ENCODE measurements at regions not wholly inside any gene's neighbourhood (a gene's known extent, or its start where the extent isn't known, plus 50 kb on each side); places are given as distances from the start of the nearest gene placed in this dataset.
"Not testable (repeated sequence)": the region's sequence is repeated elsewhere in the genome, so short reads cannot be mapped to it uniquely, and the experiment has no call there.

- DNase-seq, result not testable (repeated sequence)
These were observed 390.6 kb downstream of the PRIM2 start for GRCh38 chr6:57708061-57708460.

GRCh38 chr6:57722546-57722945 is 405.1 kb downstream of the PRIM2 start:
- not testable (repeated sequence) for DNase-seq

- not testable (repeated sequence) for DNase-seq
These were observed 406.5 kb downstream of the PRIM2 start for GRCh38 chr6:57723815-57724401.

- DNase-seq, result not testable (repeated sequence)
These were observed 412.0 kb downstream of the PRIM2 start for GRCh38 chr6:57729407-57729806.

GRCh38 chr6:57730726-57731125 is 413.3 kb downstream of the PRIM2 start:
- DNase-seq, result not testable (repeated sequence)

- DNase-seq, result not testable (repeated sequence)
These were observed 430.3 kb downstream of the PRIM2 start for GRCh38 chr6:57747716-57748115.

DNA sequence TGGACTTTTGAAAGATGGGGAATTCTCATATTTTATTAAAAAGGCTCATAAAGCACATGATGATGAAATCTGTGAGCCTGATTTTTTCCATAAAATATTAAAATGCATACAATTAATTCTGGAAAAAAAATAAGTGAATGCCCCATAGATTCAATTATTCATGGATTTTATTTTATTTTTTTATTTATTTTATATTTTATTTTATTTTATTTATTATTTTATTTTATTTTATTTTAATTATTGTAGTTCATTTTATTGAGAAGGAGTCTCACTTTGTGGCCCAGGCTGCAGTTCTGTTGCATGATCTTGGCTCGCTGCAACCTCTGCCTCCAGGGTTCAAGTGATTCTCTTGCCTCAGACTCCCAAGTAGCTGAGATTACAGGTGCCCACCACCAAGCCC is 442.4 kb downstream of the PRIM2 start:
- DNase-seq, result not testable (repeated sequence)

GRCh38 chr6:57792720-57793397 is 475.4 kb downstream of the PRIM2 start:
- peak; percentile 19 to 20 for DNase-seq

GRCh38 chr6:57793398-57793762 is 475.9 kb downstream of the PRIM2 start:
- DNase-seq, result not testable (repeated sequence)

DNA sequence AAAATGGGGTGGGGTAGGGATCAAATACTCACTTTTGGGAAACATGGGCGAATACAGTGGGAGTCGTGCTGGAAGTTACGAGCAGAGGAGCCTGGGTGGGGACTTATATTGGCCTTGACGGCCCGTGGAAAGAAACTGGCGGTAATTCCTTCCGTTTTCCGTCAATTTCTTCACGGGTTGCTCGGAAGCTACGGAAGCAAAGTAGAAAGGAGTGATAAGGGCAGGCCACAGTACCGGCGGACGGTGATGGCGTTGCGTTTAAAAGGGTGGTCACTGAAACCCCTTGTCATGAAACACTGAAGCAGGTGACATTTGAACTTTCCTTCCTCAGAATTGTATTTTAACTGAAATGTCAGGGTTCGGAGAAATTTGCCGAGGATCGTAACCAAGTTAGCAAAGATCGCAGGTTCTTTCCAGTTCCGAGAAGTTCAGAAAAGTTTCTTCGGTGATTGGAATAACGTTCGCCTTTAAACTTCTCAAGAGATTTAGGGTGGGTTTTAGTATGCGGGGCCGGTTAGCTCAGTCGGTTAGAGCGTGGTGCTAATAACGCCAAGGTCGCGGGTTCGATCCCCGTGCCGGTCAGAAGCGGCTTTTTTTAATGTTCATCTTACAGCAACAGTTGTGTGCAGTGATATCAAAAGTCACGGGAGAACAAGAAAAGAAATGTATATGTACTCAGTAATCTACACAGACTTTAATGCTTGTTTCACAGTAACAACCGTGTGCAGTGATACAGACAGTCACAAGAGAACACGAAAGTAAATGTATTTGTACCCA is 482.5 kb downstream of the PRIM2 start:
- DNase-seq, result peak in 1 of 2 experiments; percentile 24

DNA sequence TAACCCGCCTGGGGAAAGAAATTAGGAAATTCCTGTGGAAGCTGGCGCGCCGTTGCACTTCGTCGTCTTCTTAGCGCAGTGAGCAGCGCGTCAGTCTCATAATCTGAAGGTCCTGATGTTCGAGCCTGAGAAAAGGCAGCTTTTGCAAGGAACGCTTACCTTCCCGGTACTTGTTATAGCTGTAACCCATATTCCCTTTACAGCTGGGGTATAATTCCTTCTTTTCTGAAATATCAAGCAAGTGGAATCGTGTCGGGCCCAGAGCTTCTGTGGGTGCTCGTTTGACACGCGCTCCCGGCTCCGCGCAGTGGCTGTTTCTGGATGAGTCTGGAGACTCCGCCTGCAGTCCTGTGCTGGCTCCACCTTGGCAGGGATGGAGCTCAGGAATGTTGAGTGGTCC is 491.2 kb downstream of the PRIM2 start:
- not testable (repeated sequence) for DNase-seq

DNA sequence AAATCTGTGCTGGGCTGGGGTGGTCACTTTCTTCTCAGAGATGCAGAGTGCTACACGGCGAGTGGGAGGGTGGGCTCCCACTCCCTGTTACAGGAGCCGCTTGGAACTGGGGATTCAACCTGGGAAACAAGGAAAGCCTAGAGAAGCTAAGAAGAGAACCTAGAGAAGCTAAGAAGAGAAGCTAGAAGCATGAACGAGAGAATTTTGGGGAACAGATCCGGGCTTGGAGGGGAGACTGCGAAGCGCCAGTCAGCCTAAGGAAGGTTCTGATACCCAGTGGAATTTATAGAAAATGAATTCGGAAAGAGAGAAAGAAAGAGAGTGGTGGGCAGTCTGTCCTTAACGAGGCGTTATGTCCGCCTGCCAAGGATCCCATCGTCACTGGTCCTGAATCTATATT is 492.0 kb downstream of the PRIM2 start:
- not testable (repeated sequence) for DNase-seq

DNA sequence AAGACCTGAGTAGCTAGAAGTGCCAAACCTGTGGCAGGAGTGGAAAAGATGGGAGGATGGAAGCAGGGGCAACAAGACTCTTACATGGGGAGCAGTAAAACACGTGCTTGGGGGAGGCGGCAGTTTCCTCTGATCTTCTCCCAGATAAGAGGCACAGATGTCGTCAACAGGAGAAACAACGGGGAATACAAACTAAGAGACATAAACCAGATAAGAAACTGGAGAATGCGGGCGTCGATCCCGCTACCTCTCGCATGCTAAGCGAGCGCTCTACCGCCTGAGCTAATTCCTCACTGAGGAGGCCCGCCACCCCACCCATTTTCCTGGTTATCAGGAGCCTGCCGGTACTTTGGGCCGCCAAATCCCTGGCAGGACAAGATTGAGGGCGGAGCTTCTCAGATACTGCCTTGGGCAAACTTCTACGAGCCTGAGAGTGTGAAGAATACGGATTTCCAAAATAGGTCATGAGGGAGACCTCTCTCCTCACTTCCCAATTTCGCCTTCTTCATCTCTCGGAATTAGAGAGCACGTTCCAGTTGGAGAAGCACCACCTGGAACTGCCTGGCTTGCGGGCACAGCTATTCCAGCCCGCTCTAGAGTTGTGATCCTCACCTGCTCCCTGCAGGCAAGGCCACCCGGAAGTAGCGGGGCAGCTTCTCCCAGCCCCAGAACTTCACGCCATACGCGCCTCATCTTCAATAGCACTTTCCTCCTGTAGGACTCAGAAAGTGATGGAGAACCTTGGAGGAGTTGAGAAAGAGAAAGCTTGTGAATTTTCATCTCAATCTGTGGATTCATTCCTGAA is 496.0 kb downstream of the PRIM2 start:
- DNase-seq, result not testable (repeated sequence)

- not testable (repeated sequence) for DNase-seq
These were observed 498.4 kb downstream of the PRIM2 start for GRCh38 chr6:57815826-57816225.

DNA sequence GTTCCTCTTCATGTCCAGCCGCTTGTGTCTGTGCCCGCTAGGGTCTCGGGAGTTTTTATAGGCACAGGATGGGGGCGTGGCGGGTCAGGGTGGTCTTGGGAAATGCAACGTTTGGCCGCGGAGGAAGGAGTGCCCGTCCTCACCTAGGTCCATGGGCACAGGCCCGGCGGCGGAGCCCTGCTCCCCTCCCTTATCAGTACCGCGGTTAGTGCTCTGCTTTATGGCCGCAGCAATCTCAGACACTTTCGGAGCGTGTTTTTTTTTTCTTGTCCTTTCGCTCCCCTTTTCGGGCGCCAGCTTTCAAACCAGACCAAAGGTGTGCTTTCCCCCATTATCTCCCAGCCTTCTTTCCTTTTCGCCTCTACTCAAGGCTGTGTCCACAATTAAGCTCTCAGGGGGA is 503.9 kb downstream of the PRIM2 start:
- DNase-seq, result not testable (repeated sequence)

DNA sequence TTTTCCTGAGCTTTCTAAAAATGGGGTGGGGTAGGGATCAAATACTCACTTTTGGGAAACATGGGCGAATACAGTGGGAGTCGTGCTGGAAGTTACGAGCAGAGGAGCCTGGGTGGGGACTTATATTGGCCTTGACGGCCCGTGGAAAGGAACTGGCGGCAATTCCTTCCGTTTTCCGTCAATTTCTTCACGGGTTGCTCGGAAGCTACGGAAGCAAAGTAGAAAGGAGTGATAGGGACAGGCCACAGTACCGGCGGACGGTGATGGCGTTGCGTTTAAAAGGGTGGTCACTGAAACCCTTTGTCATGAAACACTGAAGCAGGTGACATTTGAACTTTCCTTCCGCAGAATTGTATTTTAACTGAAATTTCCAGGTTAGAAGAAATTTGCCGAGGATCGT is 505.0 kb downstream of the PRIM2 start:
- not testable (repeated sequence) for DNase-seq

GRCh38 chr6:57822896-57823358 is 505.5 kb downstream of the PRIM2 start:
- DNase-seq, result no peak

GRCh38 chr6:57837622-57838209 is 520.3 kb downstream of the PRIM2 start:
- not testable (repeated sequence) for DNase-seq

DNA sequence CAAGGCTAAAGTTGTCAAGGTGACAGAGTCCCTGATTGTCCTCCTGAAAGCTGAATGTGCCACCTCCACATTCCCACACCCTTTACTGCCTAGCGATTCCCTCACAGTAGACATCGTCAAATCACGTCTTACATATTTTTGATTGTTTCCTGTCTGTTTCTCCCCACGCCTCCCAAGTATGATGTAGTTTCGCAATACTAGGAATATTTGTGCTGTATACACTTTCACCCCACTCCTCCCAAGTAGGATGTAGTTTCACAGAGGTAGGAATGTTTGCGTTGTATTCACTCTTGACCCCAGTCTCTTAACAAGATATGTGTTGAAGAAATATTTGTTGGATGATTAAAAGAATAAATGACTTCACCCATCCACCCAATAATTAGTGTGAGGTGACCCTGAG is 524.1 kb downstream of the PRIM2 start:
- not testable (repeated sequence) for DNase-seq

DNA sequence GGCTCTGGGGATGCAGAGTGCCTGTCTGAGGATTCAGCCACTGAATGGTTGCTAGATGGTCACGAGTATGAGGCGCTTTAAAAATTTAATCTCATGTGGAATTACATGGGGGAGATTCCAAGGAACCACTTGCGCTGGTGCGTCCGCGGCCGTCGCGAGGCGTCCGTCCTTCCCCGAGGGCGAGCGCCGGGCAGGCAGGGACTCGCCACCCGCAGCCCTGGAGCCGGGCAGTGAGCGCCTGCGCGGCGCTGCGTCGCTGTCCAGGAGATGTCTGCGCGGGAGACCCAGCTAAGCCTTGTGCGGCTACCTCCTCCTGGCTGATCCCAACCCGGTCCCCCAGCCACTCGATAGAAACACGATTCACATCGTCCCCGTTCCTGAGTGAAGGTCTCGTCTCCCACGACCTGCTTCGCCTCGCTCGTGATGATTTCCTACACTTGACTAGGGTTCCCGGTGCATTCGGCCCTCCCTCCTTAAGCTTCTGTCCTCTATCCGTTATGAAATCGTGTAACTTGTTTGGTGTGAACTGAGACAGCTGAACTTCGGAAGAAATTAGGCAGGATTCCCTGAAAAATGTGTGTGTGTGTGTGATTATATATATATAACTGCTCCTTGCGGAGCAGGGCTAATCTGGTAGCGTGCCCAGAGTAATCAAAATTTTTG is 536.4 kb downstream of the PRIM2 start:
- not testable (repeated sequence) for DNase-seq

DNA sequence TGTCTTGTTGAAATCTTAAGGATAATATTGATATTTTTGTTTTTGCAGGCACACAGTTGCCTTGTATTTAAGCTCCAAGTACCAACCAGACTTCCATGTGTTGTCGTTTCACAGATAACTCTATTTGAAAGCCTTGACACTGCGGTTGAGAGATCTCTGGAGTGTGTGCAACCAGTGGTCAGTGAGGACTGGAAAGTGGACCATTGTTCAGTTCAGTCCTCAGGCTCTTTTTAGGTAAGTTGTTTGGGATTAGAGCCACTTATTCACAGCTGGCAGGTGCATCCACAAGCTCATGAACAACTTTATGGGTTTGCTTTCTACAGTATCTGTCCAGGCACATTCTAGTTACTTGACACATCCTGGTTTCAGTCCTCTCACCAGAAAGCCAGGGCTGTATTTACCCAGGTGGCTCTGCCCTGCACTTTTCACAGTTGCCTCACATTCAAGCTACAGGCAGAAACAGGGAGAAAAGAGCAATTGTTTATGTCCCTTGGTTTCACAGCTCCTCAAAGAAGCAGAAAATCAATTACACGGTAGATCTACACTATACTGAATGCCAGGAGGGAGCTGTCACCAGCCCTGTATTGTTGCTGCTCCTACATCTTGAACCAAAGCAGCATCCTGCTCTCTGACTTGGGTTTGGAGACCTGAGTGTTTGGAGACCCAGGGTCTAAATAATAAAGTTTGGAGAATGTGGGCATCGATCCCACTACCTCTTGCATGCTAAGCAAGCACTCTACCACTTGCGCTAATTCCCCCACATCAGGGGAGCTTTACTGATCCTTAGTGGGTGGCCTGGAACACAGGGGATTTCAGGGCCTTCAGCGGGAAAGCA is 543.3 kb downstream of the PRIM2 start:
- DNase-seq, result not testable (repeated sequence)
